ENCODE measurements at regions not wholly inside any gene's neighbourhood (a gene's known extent, or its start where the extent isn't known, plus 50 kb on each side); places are given as distances from the start of the nearest gene placed in this dataset.
A peak's percentile ranks its signal among the peaks of the same experiment; 100 is the strongest.

DNA sequence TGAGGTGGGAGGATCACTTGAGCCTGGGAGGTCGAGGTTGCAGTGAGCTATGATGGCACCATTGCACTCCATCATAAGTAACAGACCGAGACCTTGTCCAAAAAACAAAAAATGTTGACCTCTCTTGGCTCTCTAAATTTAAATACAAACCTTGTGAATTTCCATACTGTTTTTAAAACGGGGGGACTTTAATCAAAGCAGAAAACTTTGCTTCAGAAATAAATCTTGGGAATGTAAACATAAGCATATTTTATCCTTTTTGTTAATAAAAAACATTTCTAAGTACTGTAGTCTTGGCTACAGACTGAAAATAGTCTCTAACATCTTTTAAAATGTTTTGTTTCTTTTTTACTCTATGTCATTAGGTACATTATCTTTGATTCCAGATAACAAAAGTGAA lies 130.7 kb upstream of the RASSF8 start:
- DNase-seq (ENCODE audit: low read depth): no peak

DNA sequence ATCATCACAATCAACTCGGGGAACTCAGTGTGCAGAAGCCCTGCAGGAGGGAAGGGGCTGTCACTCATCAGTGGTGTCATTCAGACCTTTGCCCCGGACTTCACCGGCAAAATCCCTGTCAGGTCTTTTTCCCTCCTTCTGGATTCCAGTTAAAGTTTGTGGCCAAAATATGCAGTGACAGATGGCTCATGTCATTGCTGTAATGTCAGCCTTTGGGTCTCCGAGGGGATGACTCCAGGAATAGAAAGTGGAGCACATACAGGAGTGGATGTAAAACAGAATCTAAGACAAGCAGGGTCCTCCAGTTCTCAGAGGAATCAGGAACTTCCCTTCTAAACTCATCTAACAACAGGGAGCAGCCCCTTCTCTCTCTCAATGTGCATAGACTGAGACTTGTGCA lies 130.3 kb upstream of the RASSF8 start:
- no peak for DNase-seq (ENCODE audit: low read depth)

DNA sequence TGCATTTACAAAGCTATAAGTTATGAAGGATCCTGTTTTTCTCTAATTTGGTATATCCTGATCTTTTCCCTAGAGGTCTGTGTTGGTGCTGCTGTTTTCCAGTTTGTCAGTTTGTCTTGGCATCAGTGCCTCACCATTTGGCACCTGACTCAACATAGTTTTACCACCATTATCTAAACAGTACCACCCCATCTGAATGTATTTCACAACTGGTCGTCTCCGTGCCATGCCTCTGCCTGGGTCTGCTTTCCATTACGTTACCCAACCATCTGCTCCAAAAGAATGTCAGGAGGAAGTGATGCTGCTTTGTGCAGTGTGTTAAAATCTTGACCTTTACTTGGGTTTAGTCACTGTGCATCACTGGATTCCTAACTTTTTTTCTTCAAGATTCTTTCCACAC lies 129.3 kb upstream of the RASSF8 start:
- peak; percentile 98 for DNase-seq (ENCODE audit: low read depth)

DNA sequence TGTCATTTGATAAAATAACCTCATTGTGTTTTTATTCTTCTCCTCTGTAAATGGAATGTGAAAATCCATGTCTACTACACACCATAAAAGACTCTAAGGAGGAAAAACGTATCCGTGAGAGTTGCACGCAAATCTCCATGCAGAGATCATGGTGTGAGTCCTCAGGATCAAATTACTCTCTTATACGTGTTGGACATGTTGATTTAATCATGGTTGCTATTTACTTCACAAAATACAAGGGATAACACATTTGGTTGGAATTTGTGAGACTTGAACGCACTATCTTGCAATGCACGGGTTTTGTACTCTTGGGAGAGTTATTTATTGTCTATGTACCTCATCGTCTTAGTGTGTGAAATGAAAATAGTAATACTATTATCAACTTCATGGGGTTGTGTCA lies 128.0 kb upstream of the RASSF8 start:
- DNase-seq (ENCODE audit: low read depth): peak; percentile 96

DNA sequence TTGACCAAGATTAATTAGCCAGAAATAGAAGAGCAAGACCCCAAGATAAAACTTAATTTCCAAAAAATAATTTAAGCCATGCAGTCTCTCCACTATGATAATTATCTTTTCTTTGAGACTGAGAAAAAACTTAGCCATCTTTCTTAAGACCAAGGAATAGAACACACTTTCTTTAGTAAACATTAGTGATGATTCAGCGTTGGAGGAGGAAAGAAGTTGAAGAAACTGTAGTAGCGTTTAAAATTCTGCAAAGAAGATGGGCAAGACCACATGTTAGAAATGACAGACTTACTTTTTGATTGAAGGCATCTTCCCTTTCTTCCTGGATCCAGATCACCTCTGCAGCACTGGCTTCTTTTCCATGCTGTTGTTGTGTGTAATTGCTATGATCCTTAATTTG lies 124.8 kb upstream of the RASSF8 start:
- no peak for DNase-seq (ENCODE audit: low read depth)

DNA sequence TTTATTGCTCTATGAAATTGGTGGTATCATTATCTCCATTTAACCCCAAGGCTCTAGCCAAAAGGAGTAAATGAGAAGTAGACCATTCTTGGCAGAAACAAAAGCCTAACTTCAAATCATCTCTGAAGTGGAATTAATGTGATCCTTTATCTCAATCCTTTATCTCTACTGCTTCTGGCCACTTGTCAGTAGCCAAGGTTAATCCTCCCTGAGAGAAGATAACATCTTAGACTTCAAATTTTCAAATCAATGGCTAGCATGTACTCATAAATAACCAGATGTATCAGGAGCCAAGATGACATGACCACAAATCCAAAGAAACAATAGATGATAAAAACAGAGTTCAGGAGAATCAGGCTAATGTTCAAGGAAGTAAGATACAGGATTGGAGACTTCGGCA lies 123.1 kb upstream of the RASSF8 start:
- DNase-seq (ENCODE audit: low read depth): no peak

DNA sequence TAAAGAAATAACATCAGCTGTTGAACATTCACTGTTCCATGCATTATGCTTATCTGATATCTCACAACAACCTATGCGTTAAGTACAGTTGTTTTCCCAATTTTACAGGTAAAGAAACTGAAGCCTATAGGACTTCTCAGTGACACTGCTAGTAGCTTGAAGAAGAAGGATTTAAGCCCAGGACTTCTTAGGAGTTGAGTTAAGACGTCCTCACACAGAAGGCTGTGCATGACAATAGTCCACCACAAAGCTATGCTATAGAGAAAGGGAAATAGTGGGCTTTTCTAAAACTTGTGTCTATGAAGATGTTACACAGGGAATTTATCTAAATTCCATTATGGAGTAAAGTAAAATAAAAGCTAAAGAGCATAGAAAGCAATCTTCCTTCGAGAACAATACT lies 120.5 kb upstream of the RASSF8 start:
- no peak for DNase-seq (ENCODE audit: low read depth)

DNA sequence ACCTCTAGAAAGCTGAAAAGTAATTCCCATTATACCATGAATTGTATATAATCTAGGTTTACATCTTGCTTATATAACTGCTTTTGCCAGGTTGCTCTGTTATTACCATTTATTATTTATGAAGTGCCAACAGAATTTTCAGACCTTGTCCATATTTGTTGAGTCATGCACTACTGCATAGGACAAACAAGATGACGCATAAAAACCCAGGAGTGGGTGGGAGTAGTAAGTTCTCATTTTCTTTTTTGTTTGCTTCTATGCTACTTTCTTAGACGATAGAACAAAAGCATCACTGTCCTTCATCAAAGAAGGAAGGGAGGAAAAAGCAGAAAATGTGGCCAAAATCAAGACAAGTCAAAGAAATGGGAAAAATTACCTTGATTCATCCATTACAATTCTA lies 119.0 kb upstream of the RASSF8 start:
- no peak for DNase-seq (ENCODE audit: low read depth)

DNA sequence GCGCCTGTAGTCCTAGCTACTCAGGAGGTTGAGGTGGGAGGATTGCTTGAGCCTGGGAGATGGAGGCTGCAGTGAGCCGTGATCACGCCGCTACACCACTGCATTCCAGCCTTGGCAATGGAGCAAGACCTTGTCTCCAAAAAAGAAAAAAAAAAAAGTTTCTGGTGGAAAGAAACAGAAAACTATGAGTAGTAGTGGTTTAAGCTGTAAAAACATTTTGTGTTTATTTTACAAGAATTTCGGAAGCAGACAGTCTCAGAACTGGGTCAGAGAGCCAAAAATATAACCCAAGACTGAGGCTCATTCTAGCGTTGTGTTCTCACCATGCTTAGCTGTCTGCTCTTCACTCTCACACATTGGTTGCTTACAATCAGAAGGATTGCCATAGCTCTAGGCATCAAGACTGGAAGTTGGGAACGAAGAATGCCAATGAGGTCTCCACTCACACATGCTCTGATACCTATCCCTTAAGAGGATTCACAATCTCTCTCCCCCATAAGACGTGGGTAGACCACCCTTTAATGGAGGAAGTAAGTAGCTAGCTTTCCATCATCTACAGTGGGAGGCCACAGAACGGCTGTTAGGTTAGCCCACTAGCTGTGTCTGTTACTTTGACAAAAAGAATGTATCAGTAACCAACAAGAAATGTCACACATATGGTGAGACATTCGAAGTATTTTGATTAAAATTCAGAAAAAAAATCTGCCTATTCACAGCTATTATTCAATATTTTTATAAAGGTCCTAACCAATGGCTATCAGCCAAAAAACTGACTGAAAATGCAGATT lies 117.6 kb upstream of the RASSF8 start:
- no peak for DNase-seq (ENCODE audit: low read depth)

DNA sequence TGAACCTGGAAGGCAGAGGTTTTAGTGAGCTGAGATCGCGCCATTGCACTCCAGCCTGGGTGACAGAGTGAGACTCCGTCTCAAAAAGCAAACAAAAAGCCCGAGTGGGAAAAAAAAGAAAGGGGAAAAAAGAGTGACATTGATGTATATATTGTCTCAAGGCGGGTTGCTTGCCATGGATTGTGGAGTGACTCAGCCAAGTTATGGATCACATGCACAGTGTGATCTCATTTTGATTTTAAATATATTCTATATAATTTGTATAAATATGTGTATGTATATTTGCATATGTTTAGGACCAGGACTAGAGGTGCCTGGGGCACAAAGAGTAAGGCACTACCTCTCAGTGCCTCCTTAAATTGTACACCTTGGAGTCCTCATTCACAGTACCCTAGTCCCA lies 116.2 kb upstream of the RASSF8 start:
- DNase-seq (ENCODE audit: low read depth): no peak

DNA sequence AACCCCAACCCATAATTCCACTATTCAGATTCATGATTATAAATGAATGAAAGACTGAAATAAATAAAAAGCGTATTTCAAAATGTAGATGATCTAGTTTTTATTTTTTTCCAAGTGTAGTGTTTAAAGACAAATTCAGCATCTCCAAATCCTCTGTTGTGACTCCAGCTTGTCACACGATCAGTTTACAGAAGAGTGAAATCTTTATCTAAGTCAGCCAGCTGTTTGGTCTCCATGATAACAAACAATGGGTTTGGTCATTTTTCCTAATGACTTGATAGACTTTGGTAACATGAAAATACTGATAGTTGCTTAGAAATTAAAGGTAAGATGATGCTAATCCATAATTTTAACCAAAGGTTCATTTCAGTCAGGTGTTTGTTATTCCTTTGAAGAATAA lies 114.5 kb upstream of the RASSF8 start:
- no peak for DNase-seq (ENCODE audit: low read depth)

DNA sequence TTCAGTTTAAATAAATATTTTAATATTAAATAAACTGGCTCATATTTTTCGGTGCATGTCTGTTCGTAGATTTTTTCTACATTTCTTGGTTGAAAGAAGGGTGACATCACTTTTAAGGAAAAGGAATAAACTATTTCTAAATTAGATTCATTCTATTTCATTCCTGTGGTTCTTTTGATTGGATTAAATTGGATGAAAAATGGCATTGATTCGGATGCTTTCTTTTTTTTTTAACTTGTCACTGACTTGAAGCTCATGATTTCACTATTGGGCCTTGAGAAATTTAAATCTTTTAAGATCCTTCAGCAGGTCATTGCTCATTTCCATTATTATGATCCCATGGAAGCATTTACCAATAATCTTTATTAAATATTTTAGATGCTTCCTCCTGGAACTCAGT lies 113.1 kb upstream of the RASSF8 start:
- no peak for DNase-seq (ENCODE audit: low read depth)

DNA sequence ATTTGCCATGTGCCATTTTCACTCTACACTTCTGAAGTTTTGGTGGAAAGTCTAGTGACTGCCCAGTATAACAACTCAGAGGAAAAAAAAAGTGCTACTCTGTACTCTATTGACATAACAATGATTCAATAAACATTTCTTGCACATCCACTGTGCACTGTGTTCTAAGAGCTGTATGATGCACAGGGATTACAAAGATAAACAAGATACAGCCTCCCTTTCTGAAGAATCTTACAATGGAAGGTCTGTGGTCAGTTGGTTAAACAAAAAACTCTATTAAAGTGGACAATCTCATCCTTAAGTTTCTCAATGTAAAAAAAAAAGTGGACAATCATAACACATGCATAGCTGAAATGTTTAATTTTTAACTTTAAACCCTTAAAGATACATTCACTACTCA lies 105.7 kb upstream of the RASSF8 start:
- DNase-seq (ENCODE audit: low read depth): no peak

DNA sequence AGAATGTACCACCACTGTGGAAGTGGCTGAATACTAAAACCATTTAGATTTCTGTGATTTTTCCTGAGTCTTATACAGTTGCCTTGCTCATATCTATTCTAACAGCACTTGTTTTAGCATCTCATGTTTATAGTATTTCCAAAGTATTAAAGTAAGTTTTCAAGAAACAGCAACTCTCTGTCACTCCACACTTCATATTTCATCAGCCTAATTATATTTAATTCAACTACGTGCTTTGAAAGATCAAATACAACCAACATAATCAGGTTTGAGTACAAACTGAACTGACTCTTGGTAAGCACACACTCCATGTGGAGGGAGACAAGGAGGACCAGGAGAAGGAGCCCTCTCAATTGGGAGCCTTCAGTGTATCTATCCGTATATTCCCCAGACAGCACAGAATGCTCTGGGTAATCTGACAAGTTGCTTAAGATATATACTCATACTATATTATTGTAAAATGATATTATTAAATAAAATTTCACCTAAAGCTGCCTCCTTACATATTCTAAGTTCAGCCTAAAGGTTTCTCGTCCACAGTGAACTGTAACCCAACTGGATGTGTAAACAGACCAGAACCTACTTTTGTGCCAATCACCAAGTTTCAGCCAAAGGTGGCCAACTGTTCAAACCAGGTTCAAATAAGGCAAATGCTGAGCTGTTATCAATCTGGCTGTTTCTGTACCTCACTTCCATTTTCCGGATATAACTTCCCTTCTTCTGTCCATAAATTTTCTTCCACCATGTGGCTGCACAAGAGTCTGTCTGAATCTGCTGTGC lies 105.0 kb upstream of the RASSF8 start:
- DNase-seq (ENCODE audit: low read depth): no peak

DNA sequence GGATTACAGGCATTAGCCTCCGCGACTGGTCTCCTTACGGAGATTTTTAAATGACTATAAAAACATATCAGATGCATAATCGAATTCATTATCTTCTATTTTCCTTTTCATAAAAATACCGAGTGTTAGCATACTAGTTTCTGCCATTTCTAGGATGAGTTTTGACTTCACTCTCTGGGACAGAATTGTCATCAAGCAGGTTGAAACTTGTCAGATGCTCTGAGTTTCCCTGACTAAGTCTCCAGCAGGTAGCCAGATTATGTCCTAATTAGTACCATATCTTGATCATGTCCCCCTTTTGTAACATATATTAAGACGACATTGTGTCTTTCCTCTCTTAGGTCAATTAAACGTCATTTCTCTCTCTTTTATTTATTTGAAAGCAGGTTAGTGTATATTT lies 103.5 kb upstream of the RASSF8 start:
- DNase-seq (ENCODE audit: low read depth): no peak

DNA sequence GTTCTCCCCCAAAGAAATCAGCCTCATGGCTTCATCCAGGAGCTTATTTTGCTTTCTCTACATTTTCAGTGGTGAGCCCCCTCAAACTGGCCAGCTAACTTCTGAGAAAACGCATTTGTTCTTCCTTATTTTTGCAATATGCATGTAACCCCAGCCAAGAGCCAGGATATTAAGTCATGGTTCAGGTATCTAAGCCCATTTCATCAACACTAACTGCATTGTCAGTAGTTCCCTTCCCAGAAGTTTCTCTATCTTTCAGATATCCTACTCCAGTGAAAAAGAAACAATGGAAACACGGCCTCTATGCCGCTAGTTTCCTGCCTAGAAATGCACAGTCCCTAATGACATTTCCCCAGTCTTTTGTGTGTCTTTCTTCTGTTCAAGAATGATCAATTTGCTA lies 102.8 kb upstream of the RASSF8 start:
- DNase-seq (ENCODE audit: low read depth): no peak

DNA sequence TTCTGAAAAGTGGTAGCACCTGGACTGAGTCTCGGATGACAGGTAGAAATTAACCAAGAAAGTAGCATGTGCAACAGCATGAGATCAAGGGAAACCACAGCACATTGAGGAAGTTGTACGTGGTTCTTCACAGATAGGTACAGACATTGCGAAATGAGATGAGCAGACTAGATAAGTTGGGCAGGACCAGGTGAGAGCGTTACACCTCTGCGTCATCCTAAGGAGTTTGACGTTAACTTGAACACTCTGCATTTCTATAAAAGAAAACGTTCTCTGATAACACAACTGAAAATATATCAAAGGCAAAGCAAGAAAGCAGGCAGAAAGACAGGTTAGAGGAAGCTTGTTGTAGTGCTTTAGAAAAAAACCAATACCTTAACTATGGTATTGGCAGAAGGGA lies 98.5 kb upstream of the RASSF8 start:
- DNase-seq (ENCODE audit: low read depth): no peak

DNA sequence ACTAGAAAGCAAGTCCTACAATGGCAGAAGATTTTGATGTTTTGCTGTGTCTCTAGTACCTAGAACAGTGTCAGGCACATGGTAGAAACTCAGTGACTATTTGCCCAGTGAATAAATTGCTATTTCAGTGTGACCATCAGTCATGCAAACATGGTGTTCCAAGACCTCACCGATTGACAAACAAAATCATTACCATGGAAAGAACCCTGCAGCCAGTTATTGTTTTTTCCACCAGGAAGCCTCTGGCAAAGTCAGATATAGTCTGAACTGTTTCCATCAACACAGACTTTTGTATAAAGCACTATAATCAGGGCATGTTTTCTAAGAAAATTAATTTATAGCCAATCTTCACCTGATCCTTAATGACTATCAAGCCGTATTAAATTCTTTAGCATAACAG lies 97.3 kb upstream of the RASSF8 start:
- DNase-seq (ENCODE audit: low read depth): no peak

DNA sequence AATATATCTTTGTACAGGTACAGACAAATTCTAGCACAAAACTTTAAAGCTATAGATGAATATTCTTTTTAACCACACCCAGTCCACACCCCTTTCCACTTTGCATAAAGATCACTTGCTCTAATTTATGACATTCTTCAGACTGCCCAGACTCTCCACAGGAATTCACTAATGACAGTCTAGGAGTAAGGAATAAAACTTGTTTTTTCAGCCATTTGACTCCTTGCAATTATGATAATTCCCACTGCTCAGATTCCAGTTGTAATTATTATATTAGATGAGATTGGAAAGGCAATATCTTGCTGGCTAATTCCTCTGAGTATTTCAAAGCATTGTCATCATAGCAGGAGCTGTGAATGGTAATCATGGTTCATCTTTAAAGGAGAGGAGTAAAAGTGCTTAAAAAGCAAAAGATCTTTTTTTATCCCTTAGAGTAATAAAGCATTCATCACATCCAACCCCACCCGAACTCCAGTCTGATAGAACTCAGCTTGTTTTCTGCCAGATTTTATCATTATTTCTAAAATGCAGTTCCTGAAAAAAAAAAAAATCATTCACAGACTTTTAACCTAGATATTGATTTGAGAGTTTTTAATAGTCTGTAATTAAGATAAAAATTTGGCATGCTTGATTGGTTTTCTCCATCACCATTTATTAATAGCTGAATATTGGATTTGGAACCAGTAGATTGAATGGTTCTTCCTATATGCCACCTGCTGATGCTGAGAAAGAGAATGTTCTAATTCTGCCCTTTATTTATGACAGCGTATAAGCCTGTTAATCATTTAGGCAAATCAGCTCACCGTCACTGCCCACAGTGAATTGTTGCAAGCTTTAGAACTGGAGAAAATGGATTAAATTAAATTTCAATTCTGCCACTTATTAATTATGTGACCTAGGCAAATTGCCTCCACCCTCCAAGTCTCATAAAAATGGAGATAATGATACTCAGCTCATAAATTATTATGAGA lies 93.9 kb upstream of the RASSF8 start:
- peak; percentile 44 for DNase-seq (ENCODE audit: low read depth)

DNA sequence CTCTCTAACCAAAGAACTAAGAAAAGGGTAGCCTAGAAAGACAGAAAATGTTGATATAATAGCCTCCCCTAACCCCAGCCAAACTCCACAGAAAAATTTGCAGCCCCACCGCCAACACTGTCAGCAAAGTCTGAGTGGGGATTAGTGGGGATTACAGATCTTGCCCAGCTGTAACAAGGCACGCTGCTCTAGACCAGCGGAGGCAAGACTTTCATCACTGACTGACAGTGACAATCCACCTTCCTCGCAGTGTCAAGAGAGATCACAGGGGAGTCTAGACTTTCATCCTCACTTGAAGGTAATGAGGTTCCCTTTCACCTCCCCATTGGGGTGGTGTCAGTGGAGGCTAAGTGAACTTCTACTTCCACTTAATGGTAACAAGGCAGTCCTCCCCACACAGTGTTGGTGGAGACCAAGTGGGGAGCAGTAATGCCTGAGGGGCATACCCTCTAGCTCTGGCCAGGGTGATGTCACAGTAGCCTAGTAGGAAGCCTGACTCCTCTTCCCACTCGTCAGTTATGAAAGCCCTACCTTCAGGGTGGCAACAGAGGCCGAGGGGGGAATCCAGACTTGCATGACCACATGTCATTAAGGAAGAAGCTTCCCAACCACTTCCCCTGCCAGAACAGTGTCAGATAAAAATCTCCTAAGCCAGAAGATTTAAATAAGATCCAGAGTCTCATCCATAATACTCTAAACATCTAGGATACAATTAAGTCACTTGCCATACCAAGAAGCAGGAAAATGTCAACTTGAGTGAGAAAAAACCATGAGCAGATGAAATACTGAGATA lies 91.7 kb upstream of the RASSF8 start:
- no peak for DNase-seq (ENCODE audit: low read depth)

DNA sequence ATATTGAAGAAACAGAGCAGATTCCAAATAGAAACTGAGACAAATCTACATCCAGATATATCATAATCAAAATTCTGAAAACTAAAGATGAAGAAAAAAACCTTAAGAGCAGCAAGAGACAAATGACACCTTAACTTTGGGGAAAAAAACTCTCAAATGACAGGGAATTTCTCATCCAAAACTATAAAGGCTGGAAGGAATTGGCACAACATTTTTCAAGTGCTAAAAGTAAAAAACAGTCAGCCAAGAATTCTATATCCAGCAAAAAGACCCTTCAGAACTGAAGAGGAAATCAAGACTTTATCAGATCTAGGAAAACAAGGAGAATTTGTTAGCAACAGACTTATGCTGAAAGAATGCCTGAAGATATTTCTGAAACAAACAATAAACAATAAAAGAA lies 90.3 kb upstream of the RASSF8 start:
- DNase-seq (ENCODE audit: low read depth): no peak

DNA sequence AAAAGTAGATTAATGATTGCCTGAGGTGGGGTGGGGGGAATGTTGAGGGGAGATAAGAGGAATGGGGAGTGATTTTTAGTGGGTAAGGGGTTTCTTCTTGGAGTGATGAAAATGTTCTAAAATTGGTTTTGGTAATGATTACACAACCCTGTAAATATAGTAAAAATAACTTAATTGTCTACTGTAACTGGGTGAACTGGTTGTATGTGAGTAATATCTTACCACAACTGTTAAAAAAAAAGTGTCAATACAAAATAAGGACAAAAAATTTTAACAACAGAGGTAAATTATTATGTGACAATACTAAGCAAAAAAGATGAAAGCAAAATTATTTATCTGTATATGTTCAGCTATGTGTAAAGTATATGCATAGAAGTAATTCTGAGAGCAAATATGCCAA lies 86.3 kb upstream of the RASSF8 start:
- no peak for DNase-seq (ENCODE audit: low read depth)

Data from GM04503 (cell line).